ENCODE measurements at regions not wholly inside any gene's neighbourhood (a gene's known extent, or its start where the extent isn't known, plus 50 kb on each side); places are given as distances from the start of the nearest gene placed in this dataset.

GRCh38 chrX:109830704-109831206 lies 97.7 kb upstream of the ACSL4 start:
- TF ChIP-seq CTCF (IDR thresholded peaks at IDR 0.05) (no peak), POLR2A (IDR thresholded peaks at IDR 0.05) (no peak)
